Prostate gland (tissue), 2 donors: ENCODE measurements at regions not wholly inside any gene's neighbourhood (a gene's known extent, or its start where the extent isn't known, plus 50 kb on each side); places are given as distances from the start of the nearest gene placed in this dataset.

ENCODE experiments used
- DNase-seq: peaks from one replicate; pipeline ENCODE4 v3.0.0-alpha.2; 2019; ENCODE audit warnings: low spot score
- H3K27ac ChIP-seq, 2 donors: fragments of 200-600 bp; sonication (generic); 2 replicates each; pipeline ENCODE4 v1.5.1; 2017 to 2019
- H3K27me3 ChIP-seq: fragments of 200-600 bp; sonication (generic); replicated peaks from 2 replicates; pipeline ENCODE4 v1.5.1; 2019; ENCODE audit not compliant: insufficient read depth
- H3K36me3 ChIP-seq, 2 donors: fragments of 200-600 bp; sonication (generic); 1 replicate in 1 of 2; 2 replicates in 1 of 2; pipeline versions ENCODE4 v1.5.1 to v1.8.1; 2017 to 2019
- H3K4me1 ChIP-seq: fragments of 200-600 bp; sonication (generic); replicated peaks from 2 replicates; pipeline ENCODE4 v1.5.1; 2019
- H3K4me3 ChIP-seq, 2 donors: fragments of 200-600 bp; sonication (generic); 2 replicates each; pipeline ENCODE4 v1.5.1; 2017 to 2019
- H3K9me3 ChIP-seq: fragments of 200-600 bp; sonication (generic); 2 replicates; pipeline ENCODE4 v1.5.1; 2017
- CTCF ChIP-seq, 4 experiments: fragments of 200-600 bp in 2 of 4; fragments of 450-650 bp in 2 of 4; sonication (generic) in 2 of 4; IDR thresholded peaks; 1 replicate in 3 of 4; 2 replicates in 1 of 4; pipeline ENCODE4 v1.5.1; 2016 to 2019; ENCODE audit warnings: antibody characterized with exemption in 4 of 4, mild to moderate bottlenecking in 2 of 4, moderate library complexity in 2 of 4
- POLR2A ChIP-seq: fragments of 450-650 bp; IDR thresholded peaks from one replicate; pipeline ENCODE4 v1.6.1; 2016; ENCODE audit warnings: antibody characterized with exemption, mild to moderate bottlenecking
- POLR2AphosphoS5 ChIP-seq: sonication (generic); formaldehyde crosslinking; IDR thresholded peaks from one replicate; pipeline ENCODE4 v1.6.1; 2017; ENCODE audit warnings: antibody characterized with exemption
- WGBS: methylation state at CpG from one replicate; pipeline ENCODE4 v1.1.5; 2018; 5-methylcytosine and 5-hydroxymethylcytosine counted together
- intact Hi-C: fragments of 100-400 bp; cut with DNase I; formaldehyde crosslinking; loops from one replicate; pipeline ENCODE4 v1.14.2; 2022

DNA sequence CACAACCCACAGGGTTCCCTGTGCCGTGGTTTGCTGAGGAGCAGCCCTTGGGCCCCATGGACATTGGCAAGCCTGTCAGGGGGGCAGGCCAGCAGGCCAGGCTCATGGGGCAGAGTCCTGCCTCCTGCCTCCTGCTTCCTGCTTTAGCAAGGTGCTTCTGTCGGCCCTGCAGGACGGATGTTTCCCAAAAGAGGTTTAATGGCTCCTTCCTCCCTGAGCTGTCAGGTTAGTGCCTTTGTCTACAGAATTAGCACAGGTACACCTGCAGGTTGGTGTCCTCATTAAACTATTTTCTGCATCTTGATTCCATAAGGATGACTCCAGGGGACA, 152.3 kb downstream of the TTC32 start:
- intact Hi-C loops = loop anchor here (10.0 kb wide), 1 partner anchor 385 kb away; no protein-coding TSS in a partner anchor
- Histone ChIP-seq H3K9me3 (no peaks in the 10 kb centered on the region), H3K27ac (no peak overlapping the region), H3K27me3 (no peaks in the 10 kb centered on the region), H3K4me3 (no peak overlapping the region), H3K36me3 (no peaks in the 10 kb centered on the region), H3K4me1 (no peaks in the 10 kb centered on the region)
- 89% methylated on average over 3 of the region's 3 CpGs for WGBS
- no peak for DNase-seq
- TF ChIP-seq POLR2AphosphoS5 = no peak
- TF ChIP-seq CTCF (IDR thresholded peaks at IDR 0.05) = no peak

GRCh38 chr2:19748711-19749506, 152.9 kb downstream of the TTC32 start:
- Histone ChIP-seq H3K4me3 (no peak overlapping the region), H3K4me1 (no peaks in the 10 kb centered on the region), H3K9me3 (no peaks in the 10 kb centered on the region), H3K27me3 (no peaks in the 10 kb centered on the region), H3K27ac (no peak overlapping the region), H3K36me3 (no peaks in the 10 kb centered on the region)
- DNase-seq = no peak
- TF ChIP-seq CTCF (IDR thresholded peaks at IDR 0.05) (no peak), POLR2AphosphoS5 (no peak), POLR2A (no peak)
- intact Hi-C loops = loop anchor here (10.0 kb wide), 1 partner anchor 384 kb away; no protein-coding TSS in a partner anchor
- 87% methylated on average over 16 of the region's 16 CpGs for WGBS

DNA sequence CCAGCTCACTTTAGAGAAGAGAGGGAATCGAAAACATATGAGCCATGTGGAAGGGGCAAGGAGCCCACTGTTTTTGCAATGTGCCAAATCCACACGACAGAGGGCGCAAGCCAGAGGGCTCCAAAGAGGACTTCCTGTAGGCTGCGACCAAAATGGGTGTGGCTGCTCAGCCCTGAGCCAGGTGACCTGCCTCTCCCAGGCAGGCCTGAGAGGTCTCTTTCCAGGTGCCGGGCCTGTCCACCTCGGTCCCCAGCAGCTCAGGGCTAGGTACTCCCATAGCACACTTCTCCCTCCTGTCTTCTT, 153.8 kb downstream of the TTC32 start:
- intact Hi-C loops = loop anchor here (10.0 kb wide), 1 partner anchor 383 kb away; no protein-coding TSS in a partner anchor

GRCh38 chr2:19747310-19748072, 154.3 kb downstream of the TTC32 start:
- no peak for DNase-seq
- 83% methylated on average over 10 of the region's 10 CpGs for WGBS
- intact Hi-C loops = loop anchor here (10.0 kb wide), 1 partner anchor 383 kb away; no protein-coding TSS in a partner anchor

More for the DNA sequence above, 153.8 kb downstream of the TTC32 start:
- DNase-seq = no peak
- Histone ChIP-seq H3K27me3 (no peaks in the 10 kb centered on the region), H3K4me1 (no peaks in the 10 kb centered on the region), H3K9me3 (no peaks in the 10 kb centered on the region), H3K27ac (no peak overlapping the region), H3K4me3 (no peak overlapping the region), H3K36me3 (no peaks in the 10 kb centered on the region)
- TF ChIP-seq POLR2A = no peak
- TF ChIP-seq CTCF (IDR thresholded peaks at IDR 0.05) = no peak
- 96% methylated on average over 6 of the region's 6 CpGs for WGBS

More at GRCh38 chr2:19747310-19748072, 154.3 kb downstream of the TTC32 start:
- TF ChIP-seq POLR2A (no peak), CTCF (IDR thresholded peaks at IDR 0.05) (no peak)
- H3K36me3 ChIP-seq = no peaks in the 10 kb centered on the region
- no peaks in the 10 kb centered on the region for H3K9me3 ChIP-seq
- no peaks in the 10 kb centered on the region for H3K4me1 ChIP-seq
- no peak overlapping the region for H3K27ac ChIP-seq
- H3K27me3 ChIP-seq = no peaks in the 10 kb centered on the region
- no peak overlapping the region for H3K4me3 ChIP-seq
